Kasumi-1 (cell line): ENCODE measurements at regions not wholly inside any gene's neighbourhood (a gene's known extent, or its start where the extent isn't known, plus 50 kb on each side); places are given as distances from the start of the nearest gene placed in this dataset.

Experiments
- DNase-seq, 2 experiments: peaks; one replicate each; lab custom pipeline; 2025; lab: John Stamatoyannopoulos, UW

DNA sequence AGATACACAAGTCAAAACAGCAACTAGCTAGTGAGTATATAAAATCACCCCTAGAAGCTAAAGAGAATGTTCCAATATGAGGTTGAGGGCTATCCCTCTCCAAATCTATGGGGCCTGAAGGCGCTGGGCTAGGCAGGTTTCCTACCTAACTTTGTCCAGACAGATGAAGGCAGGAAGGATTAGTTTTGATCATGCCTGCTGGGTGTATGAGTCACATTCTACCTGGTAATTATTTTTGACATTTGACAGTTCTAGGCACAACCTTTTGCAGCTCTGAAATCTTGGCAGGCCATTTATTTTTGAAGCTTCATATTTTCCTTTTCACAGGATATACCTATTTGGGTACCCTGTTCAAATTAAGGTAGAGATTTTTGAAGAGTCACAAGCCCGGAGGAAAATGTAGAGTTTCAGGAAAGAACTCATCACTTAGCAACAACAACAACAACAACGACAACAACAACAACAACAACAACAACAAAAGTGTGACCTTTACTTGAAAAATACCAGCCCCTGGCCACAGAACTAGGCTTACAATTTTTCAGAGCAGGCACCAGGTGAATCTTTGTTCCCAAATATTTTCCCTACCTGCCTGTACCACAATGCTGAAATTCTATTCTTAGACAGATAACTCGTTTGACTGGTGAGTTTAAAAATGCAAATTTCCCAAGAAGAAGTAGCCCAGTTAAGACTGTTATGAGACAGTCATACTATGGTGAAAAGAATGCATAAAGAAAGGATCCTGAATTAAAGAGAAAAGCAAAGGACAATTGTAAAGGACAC, 175.5 kb upstream of the TUT7 start:
- DNase-seq: no peak

DNA sequence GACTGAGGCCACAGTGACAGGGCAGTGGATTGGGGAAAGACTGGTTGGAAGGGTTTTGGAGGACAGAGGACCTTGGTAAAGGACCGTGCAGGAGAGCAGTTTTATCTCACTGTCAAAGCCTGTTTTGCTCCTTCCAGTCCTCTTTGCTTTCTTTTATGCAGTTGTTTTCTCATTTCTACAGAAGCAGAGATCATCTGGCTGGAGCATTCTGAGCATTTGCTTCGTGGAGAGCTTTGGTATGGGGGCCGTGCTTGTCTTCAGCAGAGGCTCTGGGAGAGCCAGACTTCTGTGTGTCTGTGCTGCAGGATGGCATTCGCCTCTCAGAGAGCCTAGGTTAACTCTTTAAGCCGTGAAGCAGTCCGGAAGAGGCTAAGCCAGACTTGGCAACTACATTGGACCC, 171.8 kb upstream of the TUT7 start:
- no peak for DNase-seq

DNA sequence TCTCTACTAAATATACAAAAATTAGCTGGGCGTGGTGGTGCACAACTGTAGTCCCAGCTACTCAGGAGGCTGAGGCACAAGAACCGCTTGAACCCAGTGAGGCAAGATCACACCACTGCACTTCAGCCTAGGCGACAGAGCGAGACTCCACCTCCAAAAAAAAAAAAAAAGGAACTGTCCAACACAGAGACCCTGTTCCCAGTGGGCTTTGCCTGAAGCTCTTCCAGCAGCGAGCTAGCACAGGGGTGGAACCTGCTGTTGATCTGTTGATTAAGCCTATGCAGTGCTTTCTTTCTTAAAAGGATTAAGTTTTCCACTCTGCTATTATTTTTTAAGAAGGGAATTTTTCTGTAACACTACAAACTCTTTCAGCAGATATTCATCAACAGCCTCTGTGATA, 171.0 kb upstream of the TUT7 start:
- DNase-seq: no peak

DNA sequence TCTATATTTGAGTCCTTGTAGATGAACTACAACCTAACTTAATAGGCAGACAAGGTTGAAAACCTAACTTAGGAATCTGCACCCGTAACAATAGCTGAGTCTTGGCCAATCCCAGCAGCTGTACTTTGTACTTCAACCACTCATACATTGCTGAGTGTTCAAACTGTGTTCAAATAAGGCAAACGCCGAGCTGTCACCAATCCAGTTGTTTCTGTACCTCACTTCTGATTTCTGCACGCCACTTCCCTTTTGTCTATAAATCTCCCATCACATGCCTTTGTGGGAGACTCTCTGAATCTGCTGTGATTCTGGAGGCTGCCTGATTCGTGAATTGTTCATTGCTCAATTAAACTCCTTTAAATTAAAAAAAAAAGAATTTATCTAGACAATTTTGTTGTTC, 167.8 kb upstream of the TUT7 start:
- no peak for DNase-seq

DNA sequence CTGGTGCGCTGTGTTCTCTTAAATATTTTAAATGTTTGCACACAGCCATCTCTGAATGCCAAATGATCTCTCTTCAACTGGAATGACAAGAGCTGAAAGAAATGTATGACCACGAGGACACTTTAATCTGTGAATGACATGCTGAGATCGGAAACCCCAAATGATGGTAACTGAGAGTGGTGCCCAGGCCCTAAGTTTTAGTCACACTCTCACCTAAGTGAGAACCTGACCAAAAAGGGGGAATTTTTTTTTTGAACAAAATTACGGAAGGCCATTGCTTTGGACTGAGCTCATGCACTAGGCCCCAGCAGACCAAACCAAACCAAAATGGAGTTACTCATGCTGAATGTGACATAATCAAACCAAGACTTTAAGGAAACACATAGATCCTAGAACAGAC, 167.1 kb upstream of the TUT7 start:
- DNase-seq: no peak

DNA sequence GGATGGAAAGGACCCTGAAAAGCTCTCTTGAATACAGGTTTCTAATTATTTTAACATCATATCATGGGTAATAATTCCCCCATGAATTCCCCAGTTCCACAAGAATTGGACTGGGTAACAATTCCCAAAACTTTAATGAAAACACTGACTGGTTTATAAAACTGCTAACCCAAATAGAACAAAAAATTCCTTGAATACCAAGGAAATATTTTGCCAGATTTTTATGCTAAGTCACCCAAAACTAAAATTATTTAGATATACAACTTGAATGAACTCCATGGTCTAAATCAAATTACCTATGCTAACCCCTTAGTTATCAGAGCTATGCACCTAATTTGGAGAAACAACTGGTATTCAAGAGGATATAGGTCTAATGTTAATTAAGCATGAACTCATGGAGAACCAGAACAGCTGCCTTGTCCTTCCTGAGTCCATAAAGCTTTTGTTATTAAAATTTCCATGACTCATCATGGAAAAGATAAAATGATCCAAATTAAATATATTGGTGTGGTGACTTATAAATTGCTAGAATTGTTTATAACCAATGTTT, 164.9 kb upstream of the TUT7 start:
- DNase-seq: no peak

DNA sequence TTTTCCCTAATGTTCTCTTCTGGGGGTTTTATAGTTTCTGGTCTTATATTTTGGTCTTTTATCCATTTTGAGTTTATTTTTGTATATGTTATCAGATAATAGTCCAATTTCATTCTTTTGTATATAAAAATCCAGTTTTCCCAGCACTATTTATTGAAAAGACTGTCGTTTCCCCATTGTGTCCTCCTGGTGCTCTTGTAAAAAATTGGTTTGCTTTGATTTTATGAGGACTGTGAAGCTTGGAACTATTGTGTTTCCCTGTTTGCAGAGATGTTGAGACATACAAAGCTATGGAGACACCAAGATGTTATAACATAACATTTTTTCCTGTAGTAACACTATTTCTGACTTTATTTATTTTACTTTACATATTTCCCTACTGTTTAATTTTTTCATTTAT, 163.3 kb upstream of the TUT7 start:
- DNase-seq: no peak

DNA sequence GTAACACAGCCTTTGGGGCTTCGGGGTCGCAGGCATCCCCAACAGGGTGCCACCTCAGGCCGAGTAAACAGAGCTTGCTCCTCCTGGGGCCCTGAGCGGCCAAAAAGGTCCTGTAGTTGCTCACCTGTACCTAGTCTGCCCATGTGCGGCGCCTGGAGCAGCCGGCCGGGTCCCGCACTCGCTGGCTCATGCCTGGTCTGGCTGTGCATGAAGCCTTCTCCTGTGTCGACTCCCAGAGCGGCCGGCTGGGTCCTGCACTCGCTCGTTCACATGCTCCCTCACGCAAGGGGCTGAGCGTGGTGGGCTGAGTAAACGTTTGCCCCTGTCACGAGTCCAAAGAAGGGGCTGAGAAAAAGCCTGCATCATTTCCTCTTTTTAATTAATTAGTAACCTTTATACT, 162.4 kb upstream of the TUT7 start:
- DNase-seq: no peak

DNA sequence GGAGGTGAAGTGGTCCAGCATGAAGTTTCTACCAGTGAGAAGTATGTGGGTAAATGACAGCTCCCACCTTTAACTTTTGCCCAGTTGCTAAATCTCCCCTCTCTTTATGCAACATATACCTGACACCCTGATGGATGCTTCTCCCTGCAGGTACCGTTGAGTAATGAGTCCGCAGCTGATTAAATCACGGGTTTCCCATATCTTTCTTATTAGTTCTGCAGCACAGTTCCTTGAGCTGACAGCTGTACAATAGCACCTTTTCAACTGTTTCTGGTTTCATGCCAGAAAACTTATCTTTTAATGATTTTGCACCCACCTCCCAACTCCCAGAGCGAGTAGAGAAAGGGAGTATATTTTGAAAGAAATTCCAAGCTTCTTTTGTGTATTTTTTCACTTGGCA, 161.0 kb upstream of the TUT7 start:
- DNase-seq: no peak

DNA sequence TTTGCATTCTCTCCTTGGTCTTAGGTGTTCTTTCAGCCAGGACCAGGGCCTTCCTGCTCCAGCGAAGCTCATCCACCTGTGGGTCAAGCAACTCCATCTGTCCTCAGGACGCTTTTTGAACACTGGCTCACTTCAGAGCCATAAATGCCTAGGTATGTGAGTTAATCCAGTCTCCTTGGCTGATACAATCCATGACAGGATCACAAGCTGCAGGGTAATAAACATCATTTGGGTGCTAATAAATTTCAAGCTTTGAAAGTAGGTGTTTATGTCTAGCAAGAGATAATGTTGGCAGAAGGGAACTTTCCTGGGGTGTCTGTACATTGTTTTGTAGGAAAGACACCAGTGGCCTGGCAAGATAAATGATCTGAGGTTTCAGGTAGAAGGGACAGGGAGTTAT, 159.2 kb upstream of the TUT7 start:
- no peak for DNase-seq

DNA sequence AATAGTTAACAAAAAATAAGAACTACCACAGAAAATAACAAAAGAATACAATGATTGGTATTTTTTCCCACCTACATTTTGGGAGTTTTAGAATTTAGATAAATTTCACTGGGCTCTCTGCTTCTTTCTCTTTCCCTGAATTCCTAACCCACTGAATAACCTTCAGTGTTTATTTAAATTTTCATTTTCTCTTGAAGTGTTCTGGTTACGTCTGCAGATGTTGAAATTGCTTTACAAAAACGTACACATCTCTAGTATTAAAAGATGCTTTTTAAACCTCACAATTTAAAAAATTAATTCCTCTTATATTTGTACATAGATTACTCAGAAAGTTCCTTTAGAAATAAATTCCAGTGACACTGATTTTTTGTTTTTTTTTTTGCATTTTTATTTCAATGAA, 158.7 kb upstream of the TUT7 start:
- no peak for DNase-seq

DNA sequence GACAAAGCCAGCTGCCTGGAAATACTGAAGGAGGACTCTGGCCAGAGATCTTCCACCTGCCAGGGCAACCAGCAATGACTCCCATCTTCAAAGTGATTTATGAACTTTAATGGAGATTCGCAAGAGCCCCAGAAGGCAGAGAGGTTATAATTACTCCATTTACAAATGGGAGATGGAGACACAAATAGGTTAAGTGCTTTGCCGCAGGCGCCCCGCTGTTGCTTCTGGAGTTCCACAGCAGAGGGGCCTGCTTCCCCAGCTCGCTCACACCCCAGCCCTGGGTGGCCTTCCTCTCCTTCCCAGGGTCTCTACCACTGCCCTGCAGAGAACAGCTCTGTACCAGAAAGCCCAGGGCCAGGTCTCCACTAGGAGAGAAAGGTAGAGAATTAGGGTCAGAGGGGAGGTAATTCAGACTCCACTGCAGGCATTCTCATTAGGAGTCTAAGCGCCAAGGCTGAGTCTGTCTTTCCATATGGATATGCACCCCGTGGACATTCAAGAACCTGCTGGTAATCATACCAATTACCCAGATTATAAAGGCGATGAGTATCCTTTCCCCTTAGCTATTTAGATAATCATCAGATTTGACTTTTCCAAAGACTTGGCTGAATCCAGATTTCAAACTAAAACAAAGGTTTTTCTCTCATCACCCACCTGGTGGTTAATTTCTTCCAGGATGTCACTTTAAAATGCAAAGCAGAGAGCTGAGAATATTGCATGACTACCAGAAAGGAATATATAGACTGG, 157.6 kb upstream of the TUT7 start:
- DNase-seq: no peak

DNA sequence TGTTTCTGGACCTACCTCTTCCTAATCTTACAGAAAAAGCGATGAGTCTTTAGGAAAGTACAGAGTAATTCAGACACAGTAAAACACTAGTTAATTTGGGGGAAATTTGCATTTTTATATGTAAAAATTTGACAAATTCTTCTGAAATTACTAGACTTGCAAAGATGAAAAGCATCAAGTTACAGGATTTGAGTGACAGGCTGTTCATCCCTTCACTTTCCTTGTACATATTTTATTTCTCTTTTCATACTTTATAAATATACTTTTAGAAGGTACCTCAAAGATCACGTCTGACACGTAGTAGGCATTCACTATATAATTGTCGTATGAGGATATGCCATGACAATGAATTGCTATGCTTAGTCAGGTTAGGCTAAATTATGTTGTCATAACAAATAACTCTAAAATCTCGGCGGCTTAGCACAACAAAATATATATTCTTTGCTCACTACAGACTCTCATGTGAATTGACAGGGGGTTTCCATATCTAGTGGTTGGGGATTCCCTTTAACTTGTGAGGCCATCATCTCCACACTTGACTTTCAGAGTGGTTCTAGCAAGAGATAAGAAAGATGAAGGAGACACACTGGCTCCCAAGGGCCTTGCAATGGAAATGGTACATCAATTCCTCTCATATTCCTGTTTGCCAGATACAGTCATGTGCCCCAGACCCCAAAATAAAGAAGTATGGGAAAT, 154.1 kb upstream of the TUT7 start:
- no peak for DNase-seq

DNA sequence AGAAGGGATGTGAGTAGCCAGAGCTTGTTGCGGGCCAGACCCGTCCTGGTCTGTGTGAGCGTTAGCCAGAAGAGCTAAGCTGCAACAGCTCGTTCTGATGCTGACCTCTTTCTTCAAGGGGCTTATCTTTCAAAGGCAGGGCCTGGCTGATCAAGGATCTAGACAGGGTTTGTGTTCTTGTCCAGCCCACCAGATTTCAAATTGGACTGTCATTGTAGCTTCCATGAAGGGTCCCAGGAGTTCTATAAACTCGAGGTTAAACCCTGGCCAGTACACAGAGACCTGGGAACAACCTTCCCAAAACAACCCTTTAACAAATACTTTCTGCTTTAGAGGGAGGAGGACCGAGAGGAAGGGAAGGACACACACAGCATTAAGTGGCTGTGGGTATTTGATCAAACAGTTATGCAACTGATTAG, 153.0 kb upstream of the TUT7 start:
- DNase-seq: no peak

DNA sequence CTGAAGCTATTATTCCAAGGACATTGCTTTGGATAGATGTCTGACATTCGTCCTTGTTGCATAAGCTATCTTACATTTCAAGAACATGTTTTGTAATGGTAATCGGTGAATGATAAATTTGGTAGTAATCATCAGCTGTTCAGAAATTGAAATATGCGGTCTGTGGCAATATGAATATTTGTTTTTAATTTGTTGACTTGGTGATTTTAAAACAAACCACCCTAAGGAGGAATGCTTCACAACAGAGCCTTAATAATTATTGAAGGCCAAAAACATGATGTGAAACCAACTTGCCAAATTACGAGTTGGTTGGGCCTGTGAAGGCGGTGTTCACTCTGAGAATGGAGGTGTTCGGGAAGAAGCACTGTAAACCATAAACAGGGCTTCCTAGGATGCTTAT, 149.7 kb upstream of the TUT7 start:
- no peak for DNase-seq

DNA sequence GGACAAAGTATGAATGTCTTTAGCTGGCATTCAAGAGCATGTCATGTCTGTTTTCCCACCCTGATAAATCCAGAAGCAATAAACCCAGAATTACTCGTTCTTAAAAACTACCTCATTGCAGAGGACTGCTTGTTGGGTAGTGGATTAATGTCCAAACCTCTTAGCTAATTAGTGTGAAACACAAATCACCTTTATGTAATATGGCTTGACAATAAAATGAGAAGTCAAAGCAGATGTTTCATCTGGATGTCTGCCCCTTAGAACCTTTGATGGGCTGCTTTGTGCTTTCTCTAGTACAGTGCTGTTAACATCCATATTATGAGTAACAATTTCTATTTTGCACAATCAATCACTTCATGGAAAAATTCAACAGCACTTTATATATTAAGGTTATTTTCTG, 149.1 kb upstream of the TUT7 start:
- no peak for DNase-seq

DNA sequence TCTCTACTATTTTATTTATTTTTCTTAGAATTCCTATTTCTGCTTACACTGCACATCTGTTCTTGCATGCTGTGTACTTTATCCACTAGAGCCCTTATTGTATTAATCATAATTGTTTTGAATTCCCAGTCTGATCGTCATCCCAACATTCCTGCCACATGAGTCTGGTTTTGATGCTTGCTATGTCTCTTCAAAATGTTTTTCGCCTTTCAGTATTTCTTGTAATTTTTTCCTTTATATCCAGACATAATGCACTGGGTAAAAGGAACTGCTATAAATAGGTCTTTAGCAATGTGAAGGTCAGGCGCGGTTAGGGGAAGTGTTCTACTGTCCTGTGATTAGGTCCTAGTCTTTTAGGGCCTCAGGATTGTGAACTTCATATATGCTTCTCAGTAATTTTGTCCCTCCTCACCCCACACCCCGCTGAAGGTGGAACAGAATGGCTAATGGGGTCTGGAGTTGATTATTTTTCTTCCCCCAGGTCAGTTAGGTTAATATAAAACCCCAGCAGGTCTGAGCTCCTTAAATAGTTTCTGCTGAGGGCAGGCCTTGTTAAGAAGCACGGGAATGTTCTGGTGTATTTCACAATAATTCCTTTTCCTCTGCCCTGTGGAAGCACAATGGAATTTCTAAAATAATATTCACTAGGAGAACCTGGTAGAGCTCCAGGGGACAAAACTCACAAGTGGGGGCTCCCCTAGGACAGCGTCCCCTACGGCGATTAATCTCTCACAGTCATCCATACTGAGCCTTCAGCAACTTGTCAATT, 146.6 kb upstream of the TUT7 start:
- DNase-seq: no peak

DNA sequence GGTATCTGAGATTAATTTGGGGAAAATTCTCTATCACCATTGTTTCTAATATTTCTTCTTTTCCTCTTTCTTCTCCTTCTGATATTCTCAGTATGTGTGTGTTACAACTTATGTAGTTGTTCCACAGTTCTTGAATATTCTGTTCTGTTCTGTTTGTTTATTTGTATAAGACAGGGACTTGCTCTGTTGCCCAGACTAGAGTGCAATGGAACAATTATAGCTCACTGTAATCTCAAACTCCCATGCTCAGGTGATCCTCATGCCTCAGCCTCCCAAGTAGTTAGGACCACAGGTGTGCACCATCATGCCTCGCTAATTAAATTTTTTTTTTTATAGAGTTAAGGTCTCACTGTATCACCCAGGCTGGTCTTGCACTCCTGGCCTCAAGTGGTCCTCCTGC, 145.8 kb upstream of the TUT7 start:
- DNase-seq: no peak

DNA sequence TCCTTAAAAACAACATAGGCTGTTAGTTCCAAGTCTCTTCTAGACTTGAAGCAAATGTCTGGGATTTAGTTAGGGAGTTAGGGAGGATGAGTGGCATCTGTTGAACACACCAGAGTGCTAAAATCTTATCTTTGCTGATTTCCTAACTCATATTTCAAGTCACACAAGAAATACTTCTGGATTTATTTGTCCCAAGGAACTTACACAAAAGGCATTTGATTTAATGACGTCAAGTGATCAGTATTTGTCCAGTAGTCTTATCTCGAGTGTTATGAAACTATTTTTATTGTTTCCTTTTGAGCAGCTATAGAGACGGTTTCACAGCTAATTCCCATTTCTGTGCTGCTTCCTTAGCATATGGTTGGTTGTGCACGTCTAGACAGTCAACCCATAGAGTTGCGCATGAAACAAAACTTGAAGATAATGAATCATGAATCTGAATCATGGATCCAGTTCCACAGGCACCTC, 140.5 kb upstream of the TUT7 start:
- DNase-seq: no peak

DNA sequence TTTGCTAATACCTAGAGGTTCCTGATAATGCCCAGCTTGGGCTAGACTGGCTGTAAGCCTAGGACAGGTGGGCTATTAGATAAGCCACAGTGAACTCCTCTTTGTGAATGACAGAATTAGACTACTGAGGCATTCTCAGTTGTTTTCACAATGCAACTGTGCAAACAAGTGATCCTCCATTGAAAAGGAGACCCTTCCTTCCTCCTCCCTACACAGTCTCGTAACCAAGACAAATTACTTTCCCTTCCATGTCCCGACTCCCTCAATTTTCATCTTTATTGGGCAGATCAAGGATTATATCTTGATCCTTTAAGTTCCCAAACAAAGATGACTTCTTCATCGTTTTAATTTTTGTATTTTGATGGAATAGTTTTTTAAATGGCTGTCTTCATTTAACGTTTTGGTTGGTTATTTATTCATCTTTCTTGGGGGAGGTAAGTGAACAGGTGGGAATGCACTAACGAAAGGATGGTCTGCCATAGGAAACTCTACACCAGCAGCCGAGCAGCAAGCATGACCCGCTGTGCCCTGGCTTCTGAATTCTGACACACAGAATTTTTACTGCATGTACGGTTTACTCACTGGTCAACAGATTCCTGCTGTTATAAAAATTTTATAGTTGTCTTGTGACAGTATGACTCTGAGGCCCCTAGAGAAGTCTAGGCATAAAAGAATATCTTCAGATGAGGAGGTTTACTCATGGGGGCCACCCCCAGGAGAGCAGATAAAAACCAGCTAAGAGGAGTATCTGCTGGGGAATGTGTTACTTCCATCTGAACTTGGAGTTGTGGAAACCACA, 137.5 kb upstream of the TUT7 start:
- DNase-seq: no peak

DNA sequence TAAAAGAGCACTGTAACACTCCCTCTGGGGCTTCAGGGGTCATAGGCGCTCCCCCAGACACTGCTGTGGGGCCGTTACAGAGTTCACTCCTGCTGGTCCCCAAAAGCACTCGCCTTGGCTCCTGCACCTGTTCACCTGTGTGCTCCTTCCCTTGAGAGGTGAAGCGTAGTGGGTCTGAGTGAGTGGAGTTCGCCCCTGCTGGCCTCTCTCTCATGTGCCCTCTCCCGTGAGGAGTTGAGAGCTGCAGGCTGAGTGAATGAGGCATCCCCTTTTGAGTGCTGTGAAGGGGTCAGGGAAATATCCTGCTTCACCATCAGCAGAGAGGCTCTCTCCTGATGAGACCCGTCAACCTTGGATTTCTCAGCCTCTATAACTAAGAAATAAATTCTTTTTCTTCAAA, 134.6 kb upstream of the TUT7 start:
- no peak for DNase-seq
